Smooth muscle cell (in vitro differentiated cells): ENCODE measurements at regions not wholly inside any gene's neighbourhood (a gene's known extent, or its start where the extent isn't known, plus 50 kb on each side); places are given as distances from the start of the nearest gene placed in this dataset.
"Not testable (repeated sequence)": the region's sequence is repeated elsewhere in the genome, so short reads cannot be mapped to it uniquely, and the experiment has no call there.

Experiments used
- DNase-seq: peaks from one replicate; lab custom pipeline; 2025; ENCODE audit not compliant: unreplicated experiment; lab: John Stamatoyannopoulos, UW
- H2AFZ ChIP-seq: fragments of 200-600 bp; sonication (generic); 2 replicates; pipeline ENCODE4 v1.6.0; 2016; ENCODE audit warnings: antibody characterized with exemption, low read depth, mild to moderate bottlenecking
- H3F3A ChIP-seq: fragments of 200-600 bp; sonication (generic); 2 replicates; pipeline ENCODE4 v1.6.0; 2017; ENCODE audit warnings: antibody characterized with exemption, low read depth
- H3K27ac ChIP-seq: fragments of 200-600 bp; sonication (generic); 2 replicates; pipeline ENCODE4 v1.5.1; 2016; ENCODE audit warnings: low read depth, mild to moderate bottlenecking
- H3K27me3 ChIP-seq: fragments of 200-600 bp; sonication (generic); 2 replicates; pipeline ENCODE4 v1.6.1; 2016; ENCODE audit warnings: low read depth, mild to moderate bottlenecking
- H3K36me3 ChIP-seq: fragments of 200-600 bp; sonication (generic); 2 replicates; pipeline ENCODE4 v1.5.1; 2016; ENCODE audit warnings: low read depth
- H3K4me1 ChIP-seq: fragments of 200-600 bp; sonication (generic); 2 replicates; pipeline ENCODE4 v1.5.1; 2016; ENCODE audit warnings: low read depth
- H3K4me2 ChIP-seq: fragments of 200-600 bp; sonication (generic); 2 replicates; pipeline ENCODE4 v1.6.0; 2016; ENCODE audit warnings: mild to moderate bottlenecking
- H3K4me3 ChIP-seq: fragments of 200-600 bp; sonication (generic); 2 replicates; pipeline ENCODE4 v1.5.1; 2016; ENCODE audit warnings: mild to moderate bottlenecking
- H3K79me2 ChIP-seq: fragments of 200-600 bp; sonication (generic); 2 replicates; pipeline ENCODE4 v1.6.0; 2016; ENCODE audit warnings: low read depth, mild to moderate bottlenecking
- H3K9ac ChIP-seq: fragments of 200-600 bp; sonication (generic); 2 replicates; pipeline ENCODE4 v1.6.0; 2016; ENCODE audit warnings: low read depth
- H3K9me3 ChIP-seq: fragments of 200-600 bp; sonication (generic); replicated peaks from 2 replicates; pipeline ENCODE4 v1.5.1; 2016; ENCODE audit warnings: low read depth
- H4K20me1 ChIP-seq: fragments of 200-600 bp; sonication (generic); 2 replicates; pipeline ENCODE4 v1.6.0; 2016; ENCODE audit warnings: low read depth
- CTCF ChIP-seq: fragments of 200-600 bp; sonication (generic); IDR thresholded peaks from 2 replicates; pipeline ENCODE4 v1.5.1; 2017; ENCODE audit warnings: borderline replicate concordance, mild to moderate bottlenecking, antibody characterized with exemption; ENCODE audit not compliant: insufficient read depth, poor library complexity, severe bottlenecking
- WGBS: methylation state at CpG from one replicate; pipeline ENCODE4 v1.1.7; 2016; ENCODE audit warnings: low lambda C conversion rate; 5-methylcytosine and 5-hydroxymethylcytosine counted together

- no peak overlapping the region for H3K4me2 ChIP-seq
- H2AFZ ChIP-seq, result no peak overlapping the region
- 100% methylated on average over 1 of the region's 1 CpG for WGBS
Observed at GRCh38 chr3:34073961-34074360, 275.5 kb downstream of the PDCD6IP start.

GRCh38 chr3:34075975-34076374 is 277.5 kb downstream of the PDCD6IP start:
- Histone ChIP-seq H3K79me2 (no peaks in the 10 kb centered on the region), H3K27me3 (no peaks in the 10 kb centered on the region), H3K9me3 (no peaks in the 10 kb centered on the region), H3K36me3 (no peaks in the 10 kb centered on the region), H2AFZ (no peak overlapping the region), H4K20me1 (no peaks in the 10 kb centered on the region), H3K4me1 (no peaks in the 10 kb centered on the region), H3K9ac (no peak overlapping the region), H3F3A (no peaks in the 10 kb centered on the region), H3K4me2 (no peak overlapping the region), H3K27ac (no peak overlapping the region), H3K4me3 (no peak overlapping the region)
- no peak for TF ChIP-seq CTCF
- WGBS, result 97% methylated on average over 8 of the region's 8 CpGs
- DNase-seq, result no peak

More at GRCh38 chr3:34073961-34074360, 275.5 kb downstream of the PDCD6IP start:
- Histone ChIP-seq H3K27ac (no peak overlapping the region), H3K9ac (no peak overlapping the region), H3K27me3 (peaks cover 8% of the 10 kb centered on the region), H4K20me1 (no peaks in the 10 kb centered on the region), H3K36me3 (no peaks in the 10 kb centered on the region), H3K79me2 (no peaks in the 10 kb centered on the region), H3K4me3 (no peak overlapping the region), H3F3A (no peaks in the 10 kb centered on the region), H3K9me3 (no peaks in the 10 kb centered on the region), H3K4me1 (no peaks in the 10 kb centered on the region)
- no peak for TF ChIP-seq CTCF
- no peak for DNase-seq

GRCh38 chr3:34077417-34078195 is 279.2 kb downstream of the PDCD6IP start:
- Histone ChIP-seq H3K4me1 (no peaks in the 10 kb centered on the region), H3K9me3 (no peaks in the 10 kb centered on the region), H3K4me3 (no peak overlapping the region), H3F3A (no peaks in the 10 kb centered on the region), H4K20me1 (no peaks in the 10 kb centered on the region), H3K27me3 (no peaks in the 10 kb centered on the region), H3K4me2 (no peak overlapping the region), H3K27ac (no peak overlapping the region), H3K9ac (no peak overlapping the region), H3K36me3 (no peaks in the 10 kb centered on the region), H3K79me2 (no peaks in the 10 kb centered on the region), H2AFZ (no peak overlapping the region)
- no peak for TF ChIP-seq CTCF
- 75% methylated on average over 13 of the region's 13 CpGs for WGBS
- no peak for DNase-seq

GRCh38 chr3:34078418-34078817 is 280.0 kb downstream of the PDCD6IP start:
- no peaks in the 10 kb centered on the region for H3K79me2 ChIP-seq
- WGBS, result 75% methylated on average over 2 of the region's 2 CpGs
- H3K36me3 ChIP-seq, result no peaks in the 10 kb centered on the region
- no peak for DNase-seq
- no peak overlapping the region for H3K9ac ChIP-seq
- H3K27ac ChIP-seq, result no peak overlapping the region
- H3K27me3 ChIP-seq, result no peaks in the 10 kb centered on the region
- TF ChIP-seq CTCF, result no peak
- no peak overlapping the region for H3K4me2 ChIP-seq
- H2AFZ ChIP-seq, result no peak overlapping the region
- no peak overlapping the region for H3K4me3 ChIP-seq
- no peaks in the 10 kb centered on the region for H3K9me3 ChIP-seq
- no peaks in the 10 kb centered on the region for H3K4me1 ChIP-seq
- H4K20me1 ChIP-seq, result no peaks in the 10 kb centered on the region
- no peaks in the 10 kb centered on the region for H3F3A ChIP-seq

GRCh38 chr3:34079849-34080248 is 281.4 kb downstream of the PDCD6IP start:
- H3K9ac ChIP-seq, H3K36me3 ChIP-seq, H3K27me3 ChIP-seq, H3K4me3 ChIP-seq, H3K79me2 ChIP-seq, H3F3A ChIP-seq, H3K27ac ChIP-seq, H3K4me2 ChIP-seq, H4K20me1 ChIP-seq, H2AFZ ChIP-seq, H3K4me1 ChIP-seq, H3K9me3 ChIP-seq, DNase-seq: not testable (repeated sequence)
- 71% methylated on average over 3 of the region's 3 CpGs for WGBS

- H2AFZ ChIP-seq, H3K36me3 ChIP-seq, H3K27ac ChIP-seq, H3K4me1 ChIP-seq, H3K4me3 ChIP-seq, H4K20me1 ChIP-seq, H3K4me2 ChIP-seq, H3K27me3 ChIP-seq, H3K9ac ChIP-seq, H3K79me2 ChIP-seq, H3F3A ChIP-seq, H3K9me3 ChIP-seq, DNase-seq: not testable (repeated sequence)
- 98% methylated on average over 7 of the region's 7 CpGs for WGBS
Observed at GRCh38 chr3:34090379-34090778, 291.9 kb downstream of the PDCD6IP start.
